Uterus (tissue), 2 donors: ENCODE measurements at regions not wholly inside any gene's neighbourhood (a gene's known extent, or its start where the extent isn't known, plus 50 kb on each side); places are given as distances from the start of the nearest gene placed in this dataset.

Source experiments
- POLR2A ChIP-seq, 2 donors: fragments of 450-650 bp; IDR thresholded peaks; one replicate each; pipeline ENCODE4 v1.6.1; 2016; ENCODE audit warnings: antibody characterized with exemption in 2 of 2, mild to moderate bottlenecking in 1 of 2, moderate library complexity in 1 of 2
- TF ChIP-seq, protein P1 (sequence below), 4 experiments: fragments of 200-600 bp in 2 of 4; fragments of 450-650 bp in 2 of 4; sonication (generic) in 2 of 4; IDR thresholded peaks; one replicate each; pipeline ENCODE4 v1.5.1; 2016 to 2019; ENCODE audit warnings: antibody characterized with exemption in 4 of 4, mild to moderate bottlenecking in 2 of 4, moderate library complexity in 1 of 4

DNA sequence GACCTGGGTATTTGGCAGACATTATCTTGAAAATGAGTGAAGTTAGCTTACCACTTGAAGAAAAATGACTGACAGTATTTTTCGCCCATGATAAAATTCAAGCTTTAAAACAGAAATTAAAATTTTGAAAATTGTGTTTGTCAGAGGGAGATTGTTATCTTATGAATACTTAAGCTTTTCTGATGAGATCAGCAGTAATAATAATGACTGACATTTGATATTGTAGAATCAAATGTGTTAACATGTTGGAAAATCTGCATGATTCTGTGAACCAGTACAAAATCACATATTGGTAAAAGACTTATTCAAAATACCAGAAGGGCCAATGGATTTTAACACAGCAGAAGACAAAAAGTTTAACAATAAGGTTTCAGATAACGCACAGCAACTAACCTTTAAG lies 94.0 kb downstream of the MSX2 start:
- TF ChIP-seq, protein P1, sequence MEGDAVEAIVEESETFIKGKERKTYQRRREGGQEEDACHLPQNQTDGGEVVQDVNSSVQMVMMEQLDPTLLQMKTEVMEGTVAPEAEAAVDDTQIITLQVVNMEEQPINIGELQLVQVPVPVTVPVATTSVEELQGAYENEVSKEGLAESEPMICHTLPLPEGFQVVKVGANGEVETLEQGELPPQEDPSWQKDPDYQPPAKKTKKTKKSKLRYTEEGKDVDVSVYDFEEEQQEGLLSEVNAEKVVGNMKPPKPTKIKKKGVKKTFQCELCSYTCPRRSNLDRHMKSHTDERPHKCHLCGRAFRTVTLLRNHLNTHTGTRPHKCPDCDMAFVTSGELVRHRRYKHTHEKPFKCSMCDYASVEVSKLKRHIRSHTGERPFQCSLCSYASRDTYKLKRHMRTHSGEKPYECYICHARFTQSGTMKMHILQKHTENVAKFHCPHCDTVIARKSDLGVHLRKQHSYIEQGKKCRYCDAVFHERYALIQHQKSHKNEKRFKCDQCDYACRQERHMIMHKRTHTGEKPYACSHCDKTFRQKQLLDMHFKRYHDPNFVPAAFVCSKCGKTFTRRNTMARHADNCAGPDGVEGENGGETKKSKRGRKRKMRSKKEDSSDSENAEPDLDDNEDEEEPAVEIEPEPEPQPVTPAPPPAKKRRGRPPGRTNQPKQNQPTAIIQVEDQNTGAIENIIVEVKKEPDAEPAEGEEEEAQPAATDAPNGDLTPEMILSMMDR (IDR thresholded peaks at IDR 0.05): no peak
- no peak for TF ChIP-seq POLR2A (IDR thresholded peaks at IDR 0.05)
